ENCODE measurements at regions not wholly inside any gene's neighbourhood (a gene's known extent, or its start where the extent isn't known, plus 50 kb on each side); places are given as distances from the start of the nearest gene placed in this dataset.

DNA sequence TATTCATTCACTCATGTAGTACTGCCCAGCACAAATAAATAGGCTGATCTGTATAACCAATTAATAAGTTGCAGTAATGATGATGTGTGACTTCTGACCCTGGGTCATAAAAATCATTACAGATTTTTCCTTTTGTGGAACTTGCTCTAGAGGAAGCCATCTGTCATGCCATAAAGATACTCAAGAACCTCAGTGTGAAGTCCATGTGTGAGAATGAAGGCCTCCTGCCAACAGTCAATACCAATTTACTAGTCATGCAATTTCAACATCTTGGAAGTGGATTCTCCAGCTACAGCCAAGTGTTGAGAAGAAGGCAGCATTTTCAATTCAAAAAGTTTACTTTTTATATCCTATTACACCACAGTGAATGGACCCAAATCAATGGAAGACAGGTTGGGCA, 435.6 kb upstream of the LRRC4C start:
- Histone ChIP-seq H3K27ac (ENCODE audit: low read length) (no peak overlapping the region), H3K4me3 (ENCODE audit: low read length) (no peak overlapping the region), H3K4me1 (ENCODE audit: control insufficient read depth, insufficient read depth, low read length) (no peaks in the 10 kb centered on the region), H3K9me3 (replicated peaks; ENCODE audit: control insufficient read depth, low read depth, low read length) (no peaks in the 10 kb centered on the region), H3K36me3 (ENCODE audit: control insufficient read depth, insufficient read depth, low read length) (no peaks in the 10 kb centered on the region), H3K27me3 (ENCODE audit: control insufficient read depth, insufficient read depth, low read length) (no peaks in the 10 kb centered on the region)
- no peak for DNase-seq

GRCh38 chr11:41897991-41898390, 438.5 kb upstream of the LRRC4C start:
- H3K4me3 ChIP-seq (ENCODE audit: low read length): no peak overlapping the region
- no peak for DNase-seq
- H3K9me3 ChIP-seq (replicated peaks; ENCODE audit: control insufficient read depth, low read depth, low read length): peaks cover 8% of the 10 kb centered on the region
- no peak overlapping the region for H3K27ac ChIP-seq (ENCODE audit: low read length)
- H3K36me3 ChIP-seq (ENCODE audit: control insufficient read depth, insufficient read depth, low read length): no peaks in the 10 kb centered on the region
- no CpG with 5 or more reads among the region's 2 CpGs for WGBS (ENCODE audit: insufficient coverage)
- no peaks in the 10 kb centered on the region for H3K27me3 ChIP-seq (ENCODE audit: control insufficient read depth, insufficient read depth, low read length)
- no peaks in the 10 kb centered on the region for H3K4me1 ChIP-seq (ENCODE audit: control insufficient read depth, insufficient read depth, low read length)

GRCh38 chr11:41917900-41918299, 458.4 kb upstream of the LRRC4C start:
- H3K9me3 ChIP-seq (replicated peaks; ENCODE audit: control insufficient read depth, low read depth, low read length): peaks cover 14% of the 10 kb centered on the region
- no peaks in the 10 kb centered on the region for H3K27me3 ChIP-seq (ENCODE audit: control insufficient read depth, insufficient read depth, low read length)
- WGBS (ENCODE audit: insufficient coverage): 86% methylated on average over 3 of the region's 5 CpGs
- H3K36me3 ChIP-seq (ENCODE audit: control insufficient read depth, insufficient read depth, low read length): no peaks in the 10 kb centered on the region
- H3K4me1 ChIP-seq (ENCODE audit: control insufficient read depth, insufficient read depth, low read length): no peaks in the 10 kb centered on the region
- no peak overlapping the region for H3K27ac ChIP-seq (ENCODE audit: low read length)
- DNase-seq: no peak
- H3K4me3 ChIP-seq (ENCODE audit: low read length): no peak overlapping the region

GRCh38 chr11:41920374-41920773, 460.9 kb upstream of the LRRC4C start:
- no CpG with 5 or more reads among the region's 2 CpGs for WGBS (ENCODE audit: insufficient coverage)
- no peak for DNase-seq
- no peaks in the 10 kb centered on the region for H3K27me3 ChIP-seq (ENCODE audit: control insufficient read depth, insufficient read depth, low read length)
- H3K4me3 ChIP-seq (ENCODE audit: low read length): no peak overlapping the region
- no peak overlapping the region for H3K27ac ChIP-seq (ENCODE audit: low read length)
- H3K36me3 ChIP-seq (ENCODE audit: control insufficient read depth, insufficient read depth, low read length): no peaks in the 10 kb centered on the region
- H3K9me3 ChIP-seq (replicated peaks; ENCODE audit: control insufficient read depth, low read depth, low read length): peaks cover 12% of the 10 kb centered on the region
- no peaks in the 10 kb centered on the region for H3K4me1 ChIP-seq (ENCODE audit: control insufficient read depth, insufficient read depth, low read length)

- 83% methylated on average over 1 of the region's 2 CpGs for WGBS (ENCODE audit: insufficient coverage)
- Histone ChIP-seq H3K4me1 (ENCODE audit: control insufficient read depth, insufficient read depth, low read length) (no peaks in the 10 kb centered on the region), H3K9me3 (replicated peaks; ENCODE audit: control insufficient read depth, low read depth, low read length) (peaks cover 12% of the 10 kb centered on the region), H3K4me3 (ENCODE audit: low read length) (no peak overlapping the region), H3K27ac (ENCODE audit: low read length) (no peak overlapping the region), H3K27me3 (ENCODE audit: control insufficient read depth, insufficient read depth, low read length) (no peaks in the 10 kb centered on the region), H3K36me3 (ENCODE audit: control insufficient read depth, insufficient read depth, low read length) (no peaks in the 10 kb centered on the region)
- peak; percentile 71 for DNase-seq
Observed at GRCh38 chr11:41921746-41922390, 462.4 kb upstream of the LRRC4C start.

- Histone ChIP-seq H3K27me3 (ENCODE audit: control insufficient read depth, insufficient read depth, low read length) (no peaks in the 10 kb centered on the region), H3K4me1 (ENCODE audit: control insufficient read depth, insufficient read depth, low read length) (no peaks in the 10 kb centered on the region), H3K9me3 (replicated peaks; ENCODE audit: control insufficient read depth, low read depth, low read length) (no peaks in the 10 kb centered on the region), H3K4me3 (ENCODE audit: low read length) (no peak overlapping the region), H3K36me3 (ENCODE audit: control insufficient read depth, insufficient read depth, low read length) (no peaks in the 10 kb centered on the region), H3K27ac (ENCODE audit: low read length) (no peak overlapping the region)
- DNase-seq: no peak
- WGBS (ENCODE audit: insufficient coverage): 68% methylated on average over 2 of the region's 4 CpGs
Observed at GRCh38 chr11:41926339-41926738, 466.9 kb upstream of the LRRC4C start.

- Histone ChIP-seq H3K36me3 (ENCODE audit: control insufficient read depth, insufficient read depth, low read length) (no peaks in the 10 kb centered on the region), H3K4me1 (ENCODE audit: control insufficient read depth, insufficient read depth, low read length) (no peaks in the 10 kb centered on the region), H3K27ac (ENCODE audit: low read length) (no peak overlapping the region), H3K4me3 (ENCODE audit: low read length) (no peak overlapping the region), H3K27me3 (ENCODE audit: control insufficient read depth, insufficient read depth, low read length) (no peaks in the 10 kb centered on the region), H3K9me3 (replicated peaks; ENCODE audit: control insufficient read depth, low read depth, low read length) (peaks cover 6% of the 10 kb centered on the region)
- WGBS (ENCODE audit: insufficient coverage): 75% methylated on average over 1 of the region's 1 CpG
- DNase-seq: no peak
Observed at GRCh38 chr11:41935241-41935640, 475.8 kb upstream of the LRRC4C start.

DNA sequence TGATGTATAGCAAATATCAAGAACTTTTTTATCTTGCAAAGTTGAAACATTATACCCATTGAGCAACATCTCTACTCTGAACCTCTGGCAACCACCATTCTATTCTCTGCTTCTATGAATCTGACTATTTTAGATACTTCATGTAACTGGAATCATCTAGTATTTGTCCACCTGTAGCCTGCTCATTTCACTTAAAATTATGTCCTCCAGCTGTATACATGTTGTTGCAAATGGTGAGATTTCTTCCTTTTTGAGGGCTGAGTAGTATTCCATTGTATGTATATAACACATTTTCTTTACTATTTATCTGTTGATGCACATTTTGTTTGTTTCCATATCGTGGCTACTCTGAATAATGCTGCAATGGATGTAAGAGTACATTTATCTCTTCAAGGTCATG, 476.3 kb upstream of the LRRC4C start:
- H3K27ac ChIP-seq (ENCODE audit: low read length): no peak overlapping the region
- no CpG with 5 or more reads among the region's 1 CpG for WGBS (ENCODE audit: insufficient coverage)
- H3K36me3 ChIP-seq (ENCODE audit: control insufficient read depth, insufficient read depth, low read length): no peaks in the 10 kb centered on the region
- no peaks in the 10 kb centered on the region for H3K4me1 ChIP-seq (ENCODE audit: control insufficient read depth, insufficient read depth, low read length)
- no peak overlapping the region for H3K4me3 ChIP-seq (ENCODE audit: low read length)
- DNase-seq: no peak
- peaks cover 6% of the 10 kb centered on the region for H3K9me3 ChIP-seq (replicated peaks; ENCODE audit: control insufficient read depth, low read depth, low read length)
- no peaks in the 10 kb centered on the region for H3K27me3 ChIP-seq (ENCODE audit: control insufficient read depth, insufficient read depth, low read length)

GRCh38 chr11:41943656-41944055, 484.2 kb upstream of the LRRC4C start:
- H3K36me3 ChIP-seq (ENCODE audit: control insufficient read depth, insufficient read depth, low read length): no peaks in the 10 kb centered on the region
- H3K4me3 ChIP-seq (ENCODE audit: low read length): no peak overlapping the region
- H3K4me1 ChIP-seq (ENCODE audit: control insufficient read depth, insufficient read depth, low read length): no peaks in the 10 kb centered on the region
- no peaks in the 10 kb centered on the region for H3K27me3 ChIP-seq (ENCODE audit: control insufficient read depth, insufficient read depth, low read length)
- whole genome bisulfite sequencing (ENCODE audit: insufficient coverage): 82% methylated on average over 3 of the region's 3 CpGs
- no peak for DNase-seq
- H3K27ac ChIP-seq (ENCODE audit: low read length): no peak overlapping the region
- H3K9me3 ChIP-seq (replicated peaks; ENCODE audit: control insufficient read depth, low read depth, low read length): peaks cover 2% of the 10 kb centered on the region

- H3K9me3 ChIP-seq (replicated peaks; ENCODE audit: control insufficient read depth, low read depth, low read length): no peaks in the 10 kb centered on the region
- no peaks in the 10 kb centered on the region for H3K36me3 ChIP-seq (ENCODE audit: control insufficient read depth, insufficient read depth, low read length)
- 26% methylated on average over 6 of the region's 12 CpGs for WGBS (ENCODE audit: insufficient coverage)
- H3K4me3 ChIP-seq (ENCODE audit: low read length): no peak overlapping the region
- no peak for DNase-seq
- H3K27me3 ChIP-seq (ENCODE audit: control insufficient read depth, insufficient read depth, low read length): no peaks in the 10 kb centered on the region
- no peaks in the 10 kb centered on the region for H3K4me1 ChIP-seq (ENCODE audit: control insufficient read depth, insufficient read depth, low read length)
- H3K27ac ChIP-seq (ENCODE audit: low read length): no peak overlapping the region
Observed at GRCh38 chr11:41947392-41947791, 487.9 kb upstream of the LRRC4C start.

Data from muscle of leg (tissue), 3 donors.